Heart left ventricle (tissue), 13 donors: ENCODE measurements at regions not wholly inside any gene's neighbourhood (a gene's known extent, or its start where the extent isn't known, plus 50 kb on each side); places are given as distances from the start of the nearest gene placed in this dataset.

Source experiments
- CTCF ChIP-seq, 12 donors: fragments of 200-600 bp; sonication (generic) in 4 of 12; IDR thresholded peaks; one replicate each; pipeline versions ENCODE4 v1.5.0 to v1.8.0; 2018 to 2022; ENCODE audit warnings: antibody characterized with exemption in 12 of 12, mild to moderate bottlenecking in 5 of 12
- POLR2A ChIP-seq, 2 donors: fragments of 450-650 bp; IDR thresholded peaks; one replicate each; pipeline ENCODE4 v1.6.1; 2017; ENCODE audit warnings: antibody characterized with exemption in 2 of 2, mild to moderate bottlenecking in 2 of 2, moderate library complexity in 2 of 2
- donor health status: ischemic (EF 13 %, LVEDD 7.1; RV severe dilation, severe dysfunction).
- donor health status: DM: no; HTN: yes; CAD: no.
- donor health status: DM: no; HTN: no; CAD: no.
- donor health status: ischemic (EF 25% LVEDD 6.9; RV normal size, moderate dysfunction).
- donor health status: ischemic (EF 25% LVEDD 5.7; RV mildly dilated, moderate dysfunction).
- donor health status: ischemic (EF 35%, LVEDD 5.7; RV mildly dilated, moderate dysfunction).
- donor health status: nonischemic (EF 11% LVEDD 7.7; RV severe dilation, severe dysfunction).
- donor health status: DM: yes; HTN: yes; CAD: no.
- donor health status: PGD.
- donor health status: ischemic (EF 29% LVEDD 5.4; RV normal size, mild dysfunction).
- donor health status: nonischemic (EF 23%, LVEDD 6.1; RV moderate dilation, normal function).

- no peak for TF ChIP-seq POLR2A (IDR thresholded peaks at IDR 0.05)
- TF ChIP-seq CTCF (IDR thresholded peaks at IDR 0.05) = no peak
Measured at GRCh38 chr7:19920705-19921104, 147.3 kb upstream of the TMEM196 start.
